ENCODE measurements at regions not wholly inside any gene's neighbourhood (a gene's known extent, or its start where the extent isn't known, plus 50 kb on each side); places are given as distances from the start of the nearest gene placed in this dataset.

DNA sequence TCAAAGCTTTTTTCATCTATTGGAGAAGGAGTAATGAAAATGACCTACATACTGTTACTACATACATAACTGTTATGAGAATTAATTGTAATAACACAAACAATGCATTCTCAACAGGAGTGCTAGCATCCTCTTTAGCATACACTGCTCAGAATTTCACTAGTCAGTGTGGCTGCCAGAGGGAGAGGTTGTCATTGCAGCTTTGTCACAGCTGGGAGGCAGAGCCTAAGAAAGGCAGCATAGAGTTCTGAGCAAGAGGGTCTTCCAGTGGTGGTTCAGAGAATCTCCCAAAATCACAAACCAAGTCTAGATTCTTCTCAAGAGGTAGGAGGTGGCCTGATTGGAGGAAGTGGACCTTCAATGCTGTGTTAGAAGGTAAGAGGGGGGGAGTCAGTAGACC lies 286.7 kb upstream of the CYRIA start (continued):
- TF ChIP-seq, protein P1, sequence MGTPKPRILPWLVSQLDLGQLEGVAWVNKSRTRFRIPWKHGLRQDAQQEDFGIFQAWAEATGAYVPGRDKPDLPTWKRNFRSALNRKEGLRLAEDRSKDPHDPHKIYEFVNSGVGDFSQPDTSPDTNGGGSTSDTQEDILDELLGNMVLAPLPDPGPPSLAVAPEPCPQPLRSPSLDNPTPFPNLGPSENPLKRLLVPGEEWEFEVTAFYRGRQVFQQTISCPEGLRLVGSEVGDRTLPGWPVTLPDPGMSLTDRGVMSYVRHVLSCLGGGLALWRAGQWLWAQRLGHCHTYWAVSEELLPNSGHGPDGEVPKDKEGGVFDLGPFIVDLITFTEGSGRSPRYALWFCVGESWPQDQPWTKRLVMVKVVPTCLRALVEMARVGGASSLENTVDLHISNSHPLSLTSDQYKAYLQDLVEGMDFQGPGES (IDR thresholded peaks at IDR 0.05) = no peak
- TF ChIP-seq CHD4 (IDR thresholded peaks at IDR 0.05) = no peak

DNA sequence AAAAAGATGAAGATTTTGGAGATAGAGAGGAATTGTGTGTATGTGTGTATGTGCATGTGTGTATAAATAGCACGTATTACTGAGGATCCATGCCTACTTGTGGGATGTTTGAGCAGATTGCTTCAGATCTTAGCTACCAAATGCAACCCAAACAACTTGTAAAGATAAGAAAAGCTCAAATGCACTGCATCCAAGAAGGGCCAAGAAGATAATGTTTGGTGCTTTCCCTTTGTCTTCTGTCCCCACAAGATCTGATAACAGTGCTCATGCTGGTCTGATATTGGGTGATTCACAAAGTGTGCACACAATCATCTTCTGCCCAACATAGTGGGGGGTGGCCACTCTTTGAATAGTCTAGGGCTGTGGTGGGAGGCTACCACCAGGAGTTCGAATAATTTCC lies 284.8 kb upstream of the CYRIA start:
- ATAC-seq (no peak), FAIRE-seq (no peak), DNase-seq (ENCODE audit: low read depth, low spot score) (no peak)
- SMC1A ChIA-PET (ENCODE audit: uncharacterized antibody, unreplicated experiment) = interaction anchor here (1.1 to 2.1 kb wide), 2 partner anchors 10 kb away, joined by 3 to 5 read pairs; no protein-coding TSS in a partner anchor
- in situ Hi-C loops (cut with MboI) (no loop called here), intact Hi-C loops (cut with micrococcal nuclease; ENCODE audit: unreplicated experiment) (no loop called here)
- POLR2A ChIA-PET = no interaction called here
- Histone ChIP-seq H3K27me3 (replicated peaks in 1 of 2; ENCODE audit: control insufficient read depth in 2 of 2, insufficient read depth in 2 of 2, low read length in 1 of 2) (no peaks in the 10 kb centered on the region), H3K79me2 (ENCODE audit: control insufficient read depth, insufficient read depth, low read length) (no peaks in the 10 kb centered on the region), H3K4me2 (ENCODE audit: control insufficient read depth, insufficient read depth) (no peak overlapping the region), H3K4me1 (ENCODE audit: control insufficient read depth, insufficient read depth, low read length) (no peaks in the 10 kb centered on the region), H3K9ac (ENCODE audit: control insufficient read depth, insufficient read depth, low read length) (no peak overlapping the region), H3K9me3 (replicated peaks; ENCODE audit: control insufficient read depth, insufficient read depth, low read length) (no peaks in the 10 kb centered on the region), H4K20me1 (ENCODE audit: control insufficient read depth, insufficient read depth) (no peaks in the 10 kb centered on the region), H3K27ac (ENCODE audit: control insufficient read depth, insufficient read depth) (no peak overlapping the region), H3K36me3 (ENCODE audit: control insufficient read depth in 2 of 2, insufficient read depth in 2 of 2, low read length in 1 of 2) (no peaks in the 10 kb centered on the region), H2AFZ (ENCODE audit: control insufficient read depth, low read depth, low read length) (no peak overlapping the region), H3K4me3 (no peak overlapping the region)
- TF ChIP-seq NR2C1 (IDR thresholded peaks at IDR 0.05) (no peak), CHD1 (IDR thresholded peaks at IDR 0.05; ENCODE audit: low read depth, low read length) (no peak), BRCA1 (IDR thresholded peaks at IDR 0.05; ENCODE audit: low read depth, low read length) (no peak), KLF5 (IDR thresholded peaks at IDR 0.05; ENCODE audit: partially characterized antibody) (no peak)
- CTCF ChIA-PET = no interaction called here
- WGBS (ENCODE audit: insufficient coverage, insufficient replicate concordance, low lambda C conversion rate, missing lambda C conversion rate) = 3% methylated on average over 2 of the region's 2 CpGs
- RAD21 ChIA-PET (ENCODE audit: unreplicated experiment) = no interaction called here
- BruUV-seq (replicated peaks) = no TSS peak

DNA sequence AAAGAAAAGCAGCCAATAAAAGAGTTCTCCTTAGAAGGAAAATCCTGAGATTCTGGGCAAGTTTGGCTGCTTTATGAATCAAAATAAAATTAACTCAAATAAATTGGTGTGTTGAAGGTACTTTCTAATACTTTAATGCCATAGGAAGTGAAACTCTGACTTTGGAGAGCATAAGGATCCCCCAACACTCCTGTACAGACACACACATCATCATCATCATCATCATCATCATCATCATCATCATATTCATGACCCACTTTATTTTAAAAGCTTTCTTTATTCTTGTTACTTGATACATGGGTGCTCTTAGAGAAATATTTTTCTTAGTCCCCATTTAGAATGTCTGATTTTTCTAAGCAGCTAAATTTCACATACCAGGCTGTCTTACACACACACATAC lies 283.1 kb upstream of the CYRIA start:
- H2AFZ ChIP-seq (ENCODE audit: control insufficient read depth, low read depth, low read length) = no peak overlapping the region
- no peak overlapping the region for H3K27ac ChIP-seq (ENCODE audit: control insufficient read depth, insufficient read depth)
- no peak overlapping the region for H3K4me2 ChIP-seq (ENCODE audit: control insufficient read depth, insufficient read depth)
- H3K4me3 ChIP-seq = no peak overlapping the region
- no peaks in the 10 kb centered on the region for H3K4me1 ChIP-seq (ENCODE audit: control insufficient read depth, insufficient read depth, low read length)
- intact Hi-C loops (cut with micrococcal nuclease; ENCODE audit: unreplicated experiment) (no loop called here), in situ Hi-C loops (cut with MboI) (no loop called here)
- BruUV-seq (replicated peaks) = no TSS peak
- no peaks in the 10 kb centered on the region for H4K20me1 ChIP-seq (ENCODE audit: control insufficient read depth, insufficient read depth)
- RAD21 ChIA-PET (ENCODE audit: unreplicated experiment) = no interaction called here
- H3K27me3 ChIP-seq (replicated peaks in 1 of 2; ENCODE audit: control insufficient read depth in 2 of 2, insufficient read depth in 2 of 2, low read length in 1 of 2) = no peaks in the 10 kb centered on the region
- no peak for FAIRE-seq
- POLR2A ChIA-PET = no interaction called here
- CTCF ChIA-PET = interaction anchor here (1.0 kb wide), 1 partner anchor 16 kb away, joined by 3 read pairs; no protein-coding TSS in a partner anchor
- no peak for TF ChIP-seq GABPA (IDR thresholded peaks at IDR 0.05; ENCODE audit: low read depth)
- TF ChIP-seq SIX5 (IDR thresholded peaks at IDR 0.05; ENCODE audit: low read depth, low read length, severe bottlenecking) = no peak
- TF ChIP-seq MYC (IDR thresholded peaks at IDR 0.05; ENCODE audit: insufficient read depth, insufficient read length, insufficient replicate concordance, low read length, severe bottlenecking) = no peak
- no peak for TF ChIP-seq FOXM1 (IDR thresholded peaks at IDR 0.05; ENCODE audit: low read depth, low read length)
- TF ChIP-seq CREB1 (IDR thresholded peaks at IDR 0.05; ENCODE audit: low read depth) = no peak
- no peak for TF ChIP-seq NR2C2 (IDR thresholded peaks at IDR 0.05; ENCODE audit: borderline replicate concordance, control insufficient read depth, insufficient read length, low read depth)
- TF ChIP-seq SREBF2 (IDR thresholded peaks at IDR 0.05; ENCODE audit: low read length) = no peak
- no peak for TF ChIP-seq NBN (IDR thresholded peaks at IDR 0.05)
- TF ChIP-seq MEF2A (IDR thresholded peaks at IDR 0.05; ENCODE audit: insufficient read depth, low read depth, low read length) = no peak
- TF ChIP-seq ZBED1 (IDR thresholded peaks at IDR 0.05; ENCODE audit: borderline replicate concordance) = no peak
- TF ChIP-seq KAT2A (conservative IDR thresholded peaks at IDR 0.05; ENCODE audit: control insufficient read depth, low read depth, low read length) = no peak
- no peak for TF ChIP-seq YBX1 (IDR thresholded peaks at IDR 0.05)
- no peak for DNase-seq (ENCODE audit: low read depth, low spot score)
- H3K79me2 ChIP-seq (ENCODE audit: control insufficient read depth, insufficient read depth, low read length) = no peaks in the 10 kb centered on the region
- H3K9me3 ChIP-seq (replicated peaks; ENCODE audit: control insufficient read depth, insufficient read depth, low read length) = no peaks in the 10 kb centered on the region
- H3K9ac ChIP-seq (ENCODE audit: control insufficient read depth, insufficient read depth, low read length) = no peak overlapping the region
- ATAC-seq = no peak
- no peaks in the 10 kb centered on the region for H3K36me3 ChIP-seq (ENCODE audit: control insufficient read depth in 2 of 2, insufficient read depth in 2 of 2, low read length in 1 of 2)
- SMC1A ChIA-PET (ENCODE audit: uncharacterized antibody, unreplicated experiment) = interaction anchor here (0.6 kb wide), 1 partner anchor 494 kb away, joined by 3 read pairs; no protein-coding TSS in a partner anchor
